Osteoblast (primary cell): ENCODE measurements at regions not wholly inside any gene's neighbourhood (a gene's known extent, or its start where the extent isn't known, plus 50 kb on each side); places are given as distances from the start of the nearest gene placed in this dataset.

Experiments
- DNase-seq: peaks from one replicate; pipeline ENCODE4 v3.0.0; 2011; ENCODE audit warnings: low spot score, mixed read lengths; ENCODE audit not compliant: insufficient read length; ENCODE audit errors: missing footprints
- H2AFZ ChIP-seq: 2 replicates; pipeline ENCODE4 v1.6.0; 2011; ENCODE audit warnings: mild to moderate bottlenecking, low read length
- H3K27ac ChIP-seq: 2 replicates; pipeline ENCODE4 v1.5.1; 2011; ENCODE audit warnings: mild to moderate bottlenecking, low read depth, low read length, moderate library complexity
- H3K27me3 ChIP-seq: 2 replicates; pipeline ENCODE4 v1.6.0; 2012; ENCODE audit warnings: mild to moderate bottlenecking, control low read depth, inconsistent platforms, low read length, moderate library complexity; ENCODE audit not compliant: insufficient read depth
- H3K36me3 ChIP-seq: 2 replicates; pipeline ENCODE4 v1.5.1; 2011; ENCODE audit warnings: mild to moderate bottlenecking, low read length, control low read depth, moderate library complexity; ENCODE audit not compliant: insufficient read depth
- H3K4me1 ChIP-seq: 2 replicates; pipeline ENCODE4 v1.5.1; 2011; ENCODE audit warnings: mild to moderate bottlenecking, low read length, control low read depth, moderate library complexity; ENCODE audit not compliant: insufficient read depth
- H3K4me2 ChIP-seq: 2 replicates; pipeline ENCODE4 v1.6.0; 2011; ENCODE audit warnings: mild to moderate bottlenecking, low read length; ENCODE audit not compliant: insufficient read depth
- H3K4me3 ChIP-seq: fragments of 200-600 bp; sonication (generic); 3 replicates; pipeline ENCODE4 v1.5.1; 2012; ENCODE audit warnings: mild to moderate bottlenecking, low read length, inconsistent platforms; ENCODE audit not compliant: insufficient read depth
- H3K79me2 ChIP-seq: 2 replicates; pipeline ENCODE4 v1.6.0; 2012; ENCODE audit warnings: mild to moderate bottlenecking, low read length, control low read depth, inconsistent platforms; ENCODE audit not compliant: insufficient read depth
- H3K9me3 ChIP-seq: 2 replicates; pipeline ENCODE4 v1.5.1; 2011; ENCODE audit warnings: low read depth, low read length, control low read depth
- H4K20me1 ChIP-seq: 2 replicates; pipeline ENCODE4 v1.6.0; 2012; ENCODE audit warnings: mild to moderate bottlenecking, low read length, control low read depth; ENCODE audit not compliant: insufficient read depth
- TF ChIP-seq, protein P1 (sequence below): IDR thresholded peaks from 2 replicates; pipeline ENCODE4 v1.5.1; 2011; ENCODE audit warnings: mild to moderate bottlenecking, low read depth, low read length, moderate library complexity; ENCODE audit errors: extremely low read depth

DNA sequence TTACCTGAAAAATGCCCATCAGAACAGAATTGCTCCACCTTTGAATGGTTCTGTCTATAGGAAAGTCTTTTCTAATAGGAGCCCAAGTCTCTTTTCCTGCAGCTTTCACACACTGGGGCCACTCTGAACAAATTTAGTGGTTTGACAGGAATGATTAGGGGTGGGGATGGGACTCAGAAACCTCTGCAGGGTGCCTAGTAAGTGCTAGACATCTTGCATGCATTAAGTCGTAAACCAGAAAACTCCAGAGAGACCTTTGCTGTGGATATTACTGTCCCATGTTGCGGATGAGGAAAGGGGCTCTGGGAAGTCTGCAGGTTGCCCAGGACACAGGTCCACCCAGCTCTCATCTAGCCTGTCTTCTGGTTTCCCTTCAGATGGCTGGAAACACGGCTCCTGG, 189.7 kb downstream of the OPA1 start:
- H3K4me1 ChIP-seq = peaks cover 5% of the 10 kb centered on the region
- H3K9me3 ChIP-seq = no peaks in the 10 kb centered on the region
- H3K4me3 ChIP-seq = no peak overlapping the region
- no peak overlapping the region for H3K4me2 ChIP-seq
- no peak overlapping the region for H2AFZ ChIP-seq
- no peak for DNase-seq
- no peaks in the 10 kb centered on the region for H4K20me1 ChIP-seq
- H3K79me2 ChIP-seq = no peaks in the 10 kb centered on the region
- H3K27ac ChIP-seq = no peak overlapping the region
- H3K27me3 ChIP-seq = peaks cover 45% of the 10 kb centered on the region
- no peaks in the 10 kb centered on the region for H3K36me3 ChIP-seq
- TF ChIP-seq, protein P1, sequence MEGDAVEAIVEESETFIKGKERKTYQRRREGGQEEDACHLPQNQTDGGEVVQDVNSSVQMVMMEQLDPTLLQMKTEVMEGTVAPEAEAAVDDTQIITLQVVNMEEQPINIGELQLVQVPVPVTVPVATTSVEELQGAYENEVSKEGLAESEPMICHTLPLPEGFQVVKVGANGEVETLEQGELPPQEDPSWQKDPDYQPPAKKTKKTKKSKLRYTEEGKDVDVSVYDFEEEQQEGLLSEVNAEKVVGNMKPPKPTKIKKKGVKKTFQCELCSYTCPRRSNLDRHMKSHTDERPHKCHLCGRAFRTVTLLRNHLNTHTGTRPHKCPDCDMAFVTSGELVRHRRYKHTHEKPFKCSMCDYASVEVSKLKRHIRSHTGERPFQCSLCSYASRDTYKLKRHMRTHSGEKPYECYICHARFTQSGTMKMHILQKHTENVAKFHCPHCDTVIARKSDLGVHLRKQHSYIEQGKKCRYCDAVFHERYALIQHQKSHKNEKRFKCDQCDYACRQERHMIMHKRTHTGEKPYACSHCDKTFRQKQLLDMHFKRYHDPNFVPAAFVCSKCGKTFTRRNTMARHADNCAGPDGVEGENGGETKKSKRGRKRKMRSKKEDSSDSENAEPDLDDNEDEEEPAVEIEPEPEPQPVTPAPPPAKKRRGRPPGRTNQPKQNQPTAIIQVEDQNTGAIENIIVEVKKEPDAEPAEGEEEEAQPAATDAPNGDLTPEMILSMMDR = no peak

DNA sequence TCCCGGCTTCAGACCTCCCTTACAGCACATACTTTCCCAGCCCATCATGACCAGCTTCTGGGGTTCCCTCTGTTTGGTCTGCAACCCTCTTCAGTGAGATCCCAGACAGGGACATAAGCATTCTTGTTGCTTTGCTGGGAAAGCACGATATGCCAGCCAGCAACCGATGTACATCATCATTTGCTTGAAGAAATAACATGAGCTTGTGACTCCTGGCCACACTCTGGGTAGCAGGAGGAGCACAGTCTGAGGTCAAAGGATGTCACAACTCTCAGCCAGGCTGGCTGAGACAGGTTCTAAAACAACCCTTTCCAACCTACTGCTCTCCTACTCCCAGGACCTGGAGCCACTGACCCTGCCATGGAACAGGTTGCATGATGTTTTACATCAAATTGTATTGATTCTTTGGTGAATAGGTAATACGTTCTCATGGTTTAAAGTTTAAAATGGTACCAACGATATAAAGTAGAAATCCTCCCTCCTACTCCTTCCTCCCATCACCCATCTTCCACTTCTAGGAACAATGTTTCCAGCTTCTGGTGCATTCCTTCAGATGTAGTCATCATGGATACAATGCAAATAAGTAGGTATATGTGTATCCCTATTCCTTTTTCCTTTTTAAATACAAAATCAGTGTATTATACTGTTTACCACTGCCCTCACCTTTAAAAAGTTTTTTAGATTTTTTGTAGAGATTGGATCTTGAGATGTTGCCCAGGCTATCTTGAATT, 190.3 kb downstream of the OPA1 start:
- H3K27me3 ChIP-seq = peaks cover 45% of the 10 kb centered on the region
- TF ChIP-seq, protein P1 = no peak
- no peaks in the 10 kb centered on the region for H4K20me1 ChIP-seq
- H3K79me2 ChIP-seq = no peaks in the 10 kb centered on the region
- no peak overlapping the region for H3K4me2 ChIP-seq
- peaks cover 5% of the 10 kb centered on the region for H3K4me1 ChIP-seq
- H3K9me3 ChIP-seq = no peaks in the 10 kb centered on the region
- no peak overlapping the region for H2AFZ ChIP-seq
- DNase-seq = no peak
- H3K4me3 ChIP-seq = no peak overlapping the region
- H3K27ac ChIP-seq = no peak overlapping the region
- H3K36me3 ChIP-seq = no peaks in the 10 kb centered on the region

GRCh38 chr3:193784822-193785221, 191.8 kb downstream of the OPA1 start:
- Histone ChIP-seq H3K4me2 (no peak overlapping the region), H3K4me3 (no peak overlapping the region), H2AFZ (no peak overlapping the region), H3K4me1 (peaks cover 5% of the 10 kb centered on the region), H3K27ac (no peak overlapping the region), H3K79me2 (no peaks in the 10 kb centered on the region), H3K27me3 (peaks cover 40% of the 10 kb centered on the region), H3K36me3 (no peaks in the 10 kb centered on the region), H4K20me1 (no peaks in the 10 kb centered on the region), H3K9me3 (no peaks in the 10 kb centered on the region)
- TF ChIP-seq, protein P1 = peak; percentile 9
- DNase-seq = no peak

DNA sequence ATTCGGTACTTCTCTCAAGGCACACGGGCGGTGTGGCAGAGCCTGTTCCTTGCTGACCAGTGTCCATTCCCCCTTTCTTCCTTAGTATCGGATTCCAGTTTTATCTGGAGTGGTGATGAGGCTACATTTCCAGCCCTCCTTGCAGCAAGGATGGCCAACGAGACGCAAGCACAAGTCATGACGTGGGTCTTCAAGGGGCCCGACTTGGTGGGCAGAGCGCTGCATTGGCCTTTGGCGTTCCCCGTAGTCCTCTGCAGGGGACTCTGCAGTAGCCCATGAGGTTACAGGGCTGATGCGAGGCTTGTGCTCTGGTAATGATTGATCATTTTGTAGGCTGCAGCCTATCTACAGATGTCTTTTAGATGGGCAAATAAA, 194.5 kb downstream of the OPA1 start:
- TF ChIP-seq, protein P1 = no peak
- no peaks in the 10 kb centered on the region for H4K20me1 ChIP-seq
- H3K79me2 ChIP-seq = no peaks in the 10 kb centered on the region
- H3K9me3 ChIP-seq = no peaks in the 10 kb centered on the region
- H2AFZ ChIP-seq = no peak overlapping the region
- no peaks in the 10 kb centered on the region for H3K36me3 ChIP-seq
- no peak for DNase-seq
- peaks cover 42% of the 10 kb centered on the region for H3K27me3 ChIP-seq
- H3K27ac ChIP-seq = no peak overlapping the region
- no peaks in the 10 kb centered on the region for H3K4me1 ChIP-seq
- no peak overlapping the region for H3K4me2 ChIP-seq
- H3K4me3 ChIP-seq = no peak overlapping the region
